Testis (tissue), 2 donors: ENCODE measurements at regions not wholly inside any gene's neighbourhood (a gene's known extent, or its start where the extent isn't known, plus 50 kb on each side); places are given as distances from the start of the nearest gene placed in this dataset.

Source experiments
- CTCF ChIP-seq, 3 experiments: fragments of 450-650 bp in 2 of 3; fragments of 200-600 bp in 1 of 3; sonication (generic) in 1 of 3; IDR thresholded peaks; one replicate each; pipeline ENCODE4 v1.5.1; 2016 to 2019; ENCODE audit warnings: antibody characterized with exemption in 3 of 3, mild to moderate bottlenecking in 2 of 3, moderate library complexity in 1 of 3
- POLR2A ChIP-seq: fragments of 450-650 bp; IDR thresholded peaks from one replicate; pipeline ENCODE4 v1.6.1; 2017; ENCODE audit warnings: antibody characterized with exemption, mild to moderate bottlenecking, moderate library complexity

GRCh38 chr2:104337869-104338268, 516.0 kb upstream of the POU3F3 start:
- no peak for TF ChIP-seq CTCF (IDR thresholded peaks at IDR 0.05)
- TF ChIP-seq POLR2A, result no peak
